CD4-positive, CD25-positive, alpha-beta regulatory T cell (primary cell): ENCODE measurements at regions not wholly inside any gene's neighbourhood (a gene's known extent, or its start where the extent isn't known, plus 50 kb on each side); places are given as distances from the start of the nearest gene placed in this dataset.

ENCODE experiments used
- ATAC-seq, 2 donors: fragments of 150-1000 bp; cut with Tn5 transposase; one replicate each; pipeline ENCODE4 v1.10.0; 2021; ENCODE audit warnings: low read depth in 2 of 2, moderate number of reproducible peaks in 2 of 2, moderate library complexity in 1 of 2
- DNase-seq, 3 donors: peaks; one replicate each; pipeline versions ENCODE4 v3.0.0 to v3.0.0-alpha.2; 2012 to 2022; ENCODE audit warnings: mixed read lengths in 1 of 3
- H3K27ac ChIP-seq: one replicate; pipeline ENCODE4 v1.7.0; 2013; ENCODE audit warnings: mild to moderate bottlenecking, low read length; ENCODE audit not compliant: insufficient read depth, poor library complexity, severe bottlenecking
- H3K27me3 ChIP-seq: one replicate; pipeline ENCODE4 v1.7.0; 2013; ENCODE audit warnings: low read length; ENCODE audit not compliant: control insufficient read depth, insufficient read depth
- H3K36me3 ChIP-seq: one replicate; pipeline ENCODE4 v1.7.0; 2013; ENCODE audit warnings: mild to moderate bottlenecking, low read length, moderate library complexity; ENCODE audit not compliant: control insufficient read depth, insufficient read depth
- H3K4me1 ChIP-seq: 2 replicates; pipeline ENCODE4 v1.7.0; 2013; ENCODE audit warnings: mild to moderate bottlenecking, low read length; ENCODE audit not compliant: insufficient read depth, control insufficient read depth, poor library complexity, severe bottlenecking
- H3K4me3 ChIP-seq: one replicate; pipeline ENCODE4 v1.7.0; 2013; ENCODE audit warnings: low read depth, mild to moderate bottlenecking, low read length, moderate library complexity
- H3K9me3 ChIP-seq, 2 experiments: 1 replicate in 1 of 2; 2 replicates in 1 of 2; pipeline ENCODE4 v1.7.0; 2013; ENCODE audit warnings: low read length in 2 of 2, mild to moderate bottlenecking in 1 of 2, moderate library complexity in 1 of 2; ENCODE audit not compliant: control insufficient read depth in 2 of 2
- H3K27ac Mint-ChIP-seq, 3 donors: one replicate each; pipeline ENCODE4 v1.8.0; 2020 to 2022; ENCODE audit warnings: mild to moderate bottlenecking in 3 of 3, mixed read lengths in 3 of 3, moderate library complexity in 2 of 3
- H3K27me3 Mint-ChIP-seq: one replicate; pipeline ENCODE4 v1.8.0; 2022; ENCODE audit warnings: mild to moderate bottlenecking, mixed read lengths
- H3K36me3 Mint-ChIP-seq: one replicate; pipeline ENCODE4 v1.8.0; 2020; ENCODE audit warnings: mixed read lengths
- H3K4me1 Mint-ChIP-seq, 4 donors: one replicate each; pipeline ENCODE4 v1.8.0; 2020 to 2022; ENCODE audit warnings: mixed read lengths in 4 of 4, mild to moderate bottlenecking in 1 of 4
- H3K4me3 Mint-ChIP-seq, 4 donors: one replicate each; pipeline ENCODE4 v1.8.0; 2020 to 2022; ENCODE audit warnings: mild to moderate bottlenecking in 4 of 4, mixed read lengths in 4 of 4, moderate library complexity in 3 of 4
- H3K9me3 Mint-ChIP-seq, 7 donors: one replicate each; pipeline ENCODE4 v1.8.0; 2020 to 2022; ENCODE audit warnings: mixed read lengths in 7 of 7, mild to moderate bottlenecking in 3 of 7, moderate library complexity in 2 of 7

DNA sequence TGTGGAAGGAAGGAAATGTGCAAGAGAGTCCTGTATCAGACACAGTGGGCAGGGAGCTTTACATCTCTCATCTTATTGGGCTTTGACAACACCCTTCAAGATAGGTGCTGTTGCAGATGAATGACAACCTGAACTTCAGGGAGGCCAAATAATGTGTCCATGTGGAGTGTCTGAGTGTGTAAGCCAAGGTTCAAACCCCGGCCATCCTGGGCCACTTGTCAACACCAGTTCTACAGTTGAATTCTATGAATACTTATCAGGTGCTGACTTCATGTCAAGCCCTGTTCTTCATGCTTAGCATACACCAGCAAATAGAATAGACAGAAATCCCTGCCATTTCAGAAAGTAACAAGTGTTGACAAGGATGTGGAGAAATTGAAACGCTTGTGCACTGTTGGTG is 354.4 kb downstream of the KCNRG start:
- peaks cover 22 to 45% (median 30%) of the 10 kb centered on the region in 4 donors for H3K4me1 Mint-ChIP-seq
- DNase-seq (no peak), ATAC-seq (no peak)
- Histone ChIP-seq H3K27me3 (no peaks in the 10 kb centered on the region), H3K4me3 (no peak overlapping the region), H3K36me3 (no peaks in the 10 kb centered on the region), H3K27ac (no peak overlapping the region), H3K9me3 (no peaks in the 10 kb centered on the region), H3K4me1 (peaks cover 30% of the 10 kb centered on the region)
- H3K9me3 Mint-ChIP-seq: peaks cover 0 to 1% (median 0%) of the 10 kb centered on the region in 7 donors
- H3K27me3 Mint-ChIP-seq: peaks cover 24% of the 10 kb centered on the region
- peaks cover 6% of the 10 kb centered on the region for H3K36me3 Mint-ChIP-seq
- H3K4me3 Mint-ChIP-seq: no peak overlapping the region
- H3K27ac Mint-ChIP-seq: no peak overlapping the region

DNA sequence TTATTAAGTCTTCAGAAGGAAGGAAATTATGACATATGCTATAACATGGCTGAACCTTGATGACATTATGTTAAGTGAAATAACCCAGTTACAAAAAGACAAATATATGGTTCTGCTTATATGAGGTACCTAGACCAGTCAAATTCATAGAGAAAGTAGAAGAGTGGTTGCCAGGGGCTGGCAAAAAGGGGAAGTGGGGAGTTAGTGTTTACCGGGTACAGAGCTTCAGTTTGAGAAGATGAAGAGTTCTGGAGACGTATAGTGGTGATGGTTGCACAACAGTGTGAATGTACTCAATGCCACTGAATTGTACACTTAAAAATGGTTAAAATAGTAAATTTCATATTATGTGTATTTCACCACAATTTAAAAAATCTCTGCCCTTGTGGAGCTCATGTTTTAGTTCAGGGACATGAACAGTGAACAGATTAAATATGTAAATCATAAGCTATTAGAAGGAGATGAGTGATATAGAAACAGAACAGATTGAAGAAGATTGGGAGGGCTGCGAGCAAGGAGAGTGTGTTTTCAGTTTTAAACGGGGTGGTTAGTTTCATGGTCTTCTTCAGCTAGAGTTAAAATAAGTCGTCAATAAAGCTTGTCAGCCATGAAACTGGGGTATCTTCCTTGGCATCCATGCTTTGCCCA is 355.2 kb downstream of the KCNRG start:
- Mint-ChIP-seq H3K36me3 (peaks cover 6% of the 10 kb centered on the region), H3K4me3 (peak overlapping the region in 1 of 4 donors; percentile 12), H3K9me3 (peaks cover 0 to 1% (median 0%) of the 10 kb centered on the region in 7 donors), H3K27ac (no peak overlapping the region), H3K4me1 (peaks cover 18 to 39% (median 25%) of the 10 kb centered on the region in 4 donors), H3K27me3 (peaks cover 24% of the 10 kb centered on the region)
- Histone ChIP-seq H3K9me3 (no peaks in the 10 kb centered on the region), H3K4me3 (no peak overlapping the region), H3K27ac (no peak overlapping the region), H3K27me3 (no peaks in the 10 kb centered on the region), H3K36me3 (no peaks in the 10 kb centered on the region), H3K4me1 (peaks cover 22% of the 10 kb centered on the region)
- peak in 1 of 3 donors; percentile 26 for DNase-seq
- no peak for ATAC-seq

DNA sequence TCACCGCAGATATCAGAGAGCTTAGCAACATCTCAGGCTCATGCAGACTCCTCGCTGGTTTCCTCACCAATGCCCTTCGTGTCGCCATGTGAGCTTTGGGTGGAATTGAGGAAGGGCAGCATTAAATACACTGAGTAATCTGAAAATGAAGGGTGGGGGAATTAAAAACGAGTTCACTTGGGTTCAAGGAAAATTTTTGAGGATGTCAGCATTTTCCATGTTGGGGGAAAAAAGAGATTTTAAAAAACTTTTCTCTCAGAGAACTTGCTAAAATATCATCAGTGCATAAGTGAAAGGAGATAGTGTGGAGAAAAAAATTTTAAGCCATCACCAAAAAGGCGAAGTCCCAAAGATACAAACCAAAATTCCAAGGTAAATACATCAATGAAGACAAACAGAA is 359.3 kb downstream of the KCNRG start:
- peaks cover 0 to 3% (median 0%) of the 10 kb centered on the region in 7 donors for H3K9me3 Mint-ChIP-seq
- no peak overlapping the region for H3K27ac ChIP-seq
- peaks cover 0 to 3% of the 10 kb centered on the region in 2 experiments for H3K9me3 ChIP-seq
- H3K36me3 ChIP-seq: no peaks in the 10 kb centered on the region
- H3K36me3 Mint-ChIP-seq: peaks cover 6% of the 10 kb centered on the region
- H3K27me3 Mint-ChIP-seq: peaks cover 14% of the 10 kb centered on the region
- peaks cover 6 to 23% (median 15%) of the 10 kb centered on the region in 4 donors for H3K4me1 Mint-ChIP-seq
- no peak for DNase-seq
- peaks cover 4% of the 10 kb centered on the region for H3K4me1 ChIP-seq
- no peaks in the 10 kb centered on the region for H3K27me3 ChIP-seq
- no peak overlapping the region for H3K4me3 Mint-ChIP-seq
- no peak for ATAC-seq
- H3K4me3 ChIP-seq: no peak overlapping the region
- no peak overlapping the region for H3K27ac Mint-ChIP-seq

DNA sequence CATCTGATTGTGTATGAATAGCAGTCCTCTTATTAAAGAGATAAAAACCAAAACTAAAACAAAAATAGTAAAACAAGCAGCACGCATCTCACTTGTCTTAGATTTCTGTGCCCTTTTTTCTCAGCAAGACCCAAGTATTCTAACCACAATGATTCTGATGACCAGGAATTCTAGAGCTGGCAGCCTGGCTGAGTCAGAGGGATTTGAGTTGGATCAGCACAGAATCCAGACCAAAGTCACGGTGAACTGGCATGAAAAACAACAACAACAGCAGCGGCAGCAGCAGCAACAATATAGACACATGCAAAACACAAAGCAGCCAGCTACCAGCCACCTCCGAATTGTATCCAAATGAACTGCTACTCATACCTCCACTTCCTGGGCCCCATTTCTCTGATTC is 360.5 kb downstream of the KCNRG start:
- Mint-ChIP-seq H3K4me3 (no peak overlapping the region), H3K9me3 (peaks cover 0 to 7% (median 5%) of the 10 kb centered on the region in 7 donors), H3K27me3 (peaks cover 10% of the 10 kb centered on the region), H3K4me1 (peaks cover 0 to 17% (median 7%) of the 10 kb centered on the region in 4 donors), H3K36me3 (peaks cover 9% of the 10 kb centered on the region), H3K27ac (no peak overlapping the region)
- DNase-seq (no peak), ATAC-seq (no peak)
- Histone ChIP-seq H3K9me3 (peaks cover 7 to 15% of the 10 kb centered on the region in 2 experiments), H3K27me3 (peaks cover 2% of the 10 kb centered on the region), H3K27ac (no peak overlapping the region), H3K4me3 (no peak overlapping the region), H3K36me3 (no peaks in the 10 kb centered on the region), H3K4me1 (peaks cover 2% of the 10 kb centered on the region)

DNA sequence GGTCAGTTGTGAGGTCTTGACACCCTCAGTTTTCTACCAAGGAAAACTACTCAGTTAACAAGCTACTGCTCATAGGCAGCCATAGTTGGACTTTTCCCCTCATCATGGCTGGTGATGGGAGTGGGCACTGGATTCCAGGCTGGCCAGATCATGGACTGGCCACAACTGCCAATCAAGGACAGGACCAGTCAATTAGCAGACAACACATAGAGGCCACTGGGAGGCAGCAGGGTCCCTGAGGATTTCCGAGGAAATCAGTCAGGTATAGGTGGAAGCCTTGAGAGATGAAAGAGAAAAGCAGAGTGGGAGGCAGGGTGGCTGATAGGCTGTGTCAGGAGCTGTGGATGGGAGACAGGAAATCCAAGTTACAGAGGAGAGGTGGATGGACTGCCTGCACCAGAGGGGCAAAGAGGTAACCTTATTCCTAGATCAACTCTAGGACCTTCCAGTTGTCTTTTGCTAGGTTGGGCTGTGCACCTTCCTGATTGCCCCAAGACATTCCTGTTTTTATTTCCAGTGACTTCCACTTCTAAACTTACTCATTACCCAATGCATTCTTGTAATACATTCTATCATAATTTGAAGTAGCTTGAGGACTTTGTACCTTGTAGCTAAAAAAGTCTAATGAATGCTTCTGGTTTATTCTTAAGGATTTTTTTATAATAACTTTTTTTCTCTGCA is 361.8 kb downstream of the KCNRG start:
- Mint-ChIP-seq H3K27me3 (no peaks in the 10 kb centered on the region), H3K9me3 (peaks cover 0 to 15% (median 9%) of the 10 kb centered on the region in 7 donors), H3K4me1 (peaks cover 0 to 14% (median 5%) of the 10 kb centered on the region in 4 donors), H3K27ac (peak overlapping the region in 1 of 3 donors; percentile 65), H3K4me3 (no peak overlapping the region), H3K36me3 (peaks cover 9% of the 10 kb centered on the region)
- ATAC-seq (no peak), DNase-seq (no peak)
- Histone ChIP-seq H3K4me1 (no peaks in the 10 kb centered on the region), H3K27me3 (peaks cover 2% of the 10 kb centered on the region), H3K36me3 (no peaks in the 10 kb centered on the region), H3K9me3 (peaks cover 16 to 27% of the 10 kb centered on the region in 2 experiments), H3K4me3 (no peak overlapping the region), H3K27ac (no peak overlapping the region)

DNA sequence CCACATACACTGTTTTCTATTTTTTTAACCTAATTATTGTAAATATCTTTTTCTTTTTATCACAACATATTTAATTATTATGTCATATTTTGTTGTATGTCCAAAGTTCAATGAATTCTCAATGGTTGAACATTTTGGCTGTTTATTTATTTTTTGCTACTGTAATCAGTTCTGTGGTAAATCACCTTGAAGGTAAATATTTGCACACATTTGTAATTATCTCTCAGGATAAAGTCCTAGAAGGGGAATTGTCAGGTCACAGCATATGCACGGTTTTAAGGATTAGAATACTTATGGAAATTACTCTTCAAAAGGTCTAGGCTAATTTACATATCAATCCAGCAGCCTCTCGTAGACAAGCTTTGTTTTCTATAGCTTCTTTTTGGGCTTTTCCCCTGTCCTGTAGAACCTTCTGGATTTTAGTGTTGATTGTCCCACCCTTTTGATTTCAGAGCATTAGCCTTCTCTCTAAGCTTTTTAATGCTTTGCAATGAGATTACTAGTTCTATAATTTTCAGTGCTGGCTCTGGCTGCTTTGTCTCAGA is 362.6 kb downstream of the KCNRG start:
- no peaks in the 10 kb centered on the region for H3K4me1 ChIP-seq
- H3K4me3 Mint-ChIP-seq: no peak overlapping the region
- H3K4me1 Mint-ChIP-seq: peaks cover 0 to 16% (median 2%) of the 10 kb centered on the region in 4 donors
- H3K27ac ChIP-seq: no peak overlapping the region
- peaks cover 16 to 29% of the 10 kb centered on the region in 2 experiments for H3K9me3 ChIP-seq
- no peak for DNase-seq
- H3K36me3 ChIP-seq: no peaks in the 10 kb centered on the region
- no peak overlapping the region for H3K27ac Mint-ChIP-seq
- peaks cover 1 to 19% (median 9%) of the 10 kb centered on the region in 7 donors for H3K9me3 Mint-ChIP-seq
- H3K36me3 Mint-ChIP-seq: peaks cover 9% of the 10 kb centered on the region
- H3K27me3 ChIP-seq: peaks cover 2% of the 10 kb centered on the region
- no peak for ATAC-seq
- peaks cover 5% of the 10 kb centered on the region for H3K27me3 Mint-ChIP-seq
- no peak overlapping the region for H3K4me3 ChIP-seq

DNA sequence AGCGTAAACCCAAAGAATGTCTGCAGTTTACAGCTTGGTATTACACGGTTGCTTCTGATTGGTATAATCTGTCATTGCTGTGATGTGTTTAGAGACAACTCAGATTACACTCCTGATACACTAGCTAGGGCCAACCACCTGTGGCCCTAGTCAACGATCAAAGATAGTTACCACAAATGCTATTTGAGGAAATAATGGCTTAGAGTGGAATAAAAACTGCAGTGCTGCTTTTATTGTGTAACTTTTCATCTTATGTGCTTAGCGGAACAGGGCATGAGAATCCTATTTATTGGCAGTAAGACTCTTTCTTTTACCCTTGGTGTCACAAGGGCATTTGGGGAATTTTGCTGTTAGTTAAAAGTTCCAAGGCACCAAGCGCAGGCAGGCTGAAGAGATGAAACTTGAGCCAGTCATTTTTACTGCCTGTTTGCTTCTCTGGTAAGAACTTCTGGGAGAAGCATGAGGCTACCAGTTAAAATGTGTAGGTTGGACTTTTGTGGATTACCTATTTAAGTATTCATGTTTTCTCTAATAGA is 363.3 kb downstream of the KCNRG start:
- Histone ChIP-seq H3K27ac (no peak overlapping the region), H3K4me3 (no peak overlapping the region), H3K27me3 (peaks cover 2% of the 10 kb centered on the region), H3K36me3 (no peaks in the 10 kb centered on the region), H3K4me1 (no peaks in the 10 kb centered on the region), H3K9me3 (peaks cover 16 to 29% of the 10 kb centered on the region in 2 experiments)
- Mint-ChIP-seq H3K9me3 (peaks cover 1 to 19% (median 9%) of the 10 kb centered on the region in 7 donors), H3K27me3 (peaks cover 6% of the 10 kb centered on the region), H3K4me3 (no peak overlapping the region), H3K27ac (no peak overlapping the region), H3K36me3 (peaks cover 9% of the 10 kb centered on the region), H3K4me1 (peaks cover 0 to 16% (median 2%) of the 10 kb centered on the region in 4 donors)
- DNase-seq (no peak), ATAC-seq (no peak)
